Hepatocyte (in vitro differentiated cells): ENCODE measurements at regions not wholly inside any gene's neighbourhood (a gene's known extent, or its start where the extent isn't known, plus 50 kb on each side); places are given as distances from the start of the nearest gene placed in this dataset.

ENCODE experiments used
- DNase-seq: peaks from one replicate; pipeline ENCODE4 v3.0.0-alpha.2; 2016; ENCODE audit warnings: low spot score
- H2AFZ ChIP-seq: fragments of 200-600 bp; sonication (generic); 2 replicates; pipeline ENCODE4 v1.6.0; 2016; ENCODE audit warnings: antibody characterized with exemption, mild to moderate bottlenecking
- H3K27ac ChIP-seq: fragments of 200-600 bp; sonication (generic); 2 replicates; pipeline ENCODE4 v1.5.1; 2016; ENCODE audit warnings: mild to moderate bottlenecking
- H3K27me3 ChIP-seq: fragments of 200-600 bp; sonication (generic); 2 replicates; pipeline ENCODE4 v1.6.1; 2016
- H3K36me3 ChIP-seq: fragments of 200-600 bp; sonication (generic); replicated peaks from 2 replicates; pipeline ENCODE4 v1.5.1; 2016; ENCODE audit warnings: low read depth; ENCODE audit not compliant: insufficient read depth
- H3K4me1 ChIP-seq: fragments of 200-600 bp; sonication (generic); 2 replicates; pipeline ENCODE4 v1.5.1; 2016; ENCODE audit warnings: mild to moderate bottlenecking, moderate library complexity; ENCODE audit not compliant: insufficient read depth
- H3K4me2 ChIP-seq: fragments of 200-600 bp; sonication (generic); 2 replicates; pipeline ENCODE4 v1.6.0; 2016
- H3K4me3 ChIP-seq: fragments of 200-600 bp; sonication (generic); 2 replicates; pipeline ENCODE4 v1.5.1; 2016; ENCODE audit warnings: mild to moderate bottlenecking
- H3K79me2 ChIP-seq: fragments of 200-600 bp; sonication (generic); 2 replicates; pipeline ENCODE4 v1.6.0; 2017; ENCODE audit warnings: mild to moderate bottlenecking
- H3K9me2 ChIP-seq: fragments of 200-600 bp; sonication (generic); replicated peaks from 2 replicates; pipeline ENCODE4 v1.6.0; 2017; ENCODE audit warnings: mild to moderate bottlenecking; ENCODE audit not compliant: insufficient read depth
- H3K9me3 ChIP-seq: fragments of 200-600 bp; sonication (generic); 2 replicates; pipeline ENCODE4 v1.5.1; 2016; ENCODE audit warnings: low read depth, mild to moderate bottlenecking
- H4K20me1 ChIP-seq: fragments of 200-600 bp; sonication (generic); 2 replicates; pipeline ENCODE4 v1.6.0; 2016; ENCODE audit warnings: mild to moderate bottlenecking; ENCODE audit not compliant: insufficient read depth, poor library complexity, severe bottlenecking
- EZH2 ChIP-seq: fragments of 200-600 bp; sonication (generic); IDR thresholded peaks from 2 replicates; pipeline ENCODE4 v1.6.1; 2016; ENCODE audit warnings: antibody characterized with exemption, mild to moderate bottlenecking, borderline replicate concordance
- EZH2phosphoT487 ChIP-seq: fragments of 200-600 bp; sonication (generic); IDR thresholded peaks from one replicate; pipeline ENCODE4 v1.6.1; 2018; ENCODE audit warnings: antibody characterized with exemption, mild to moderate bottlenecking, low read depth, moderate library complexity; ENCODE audit not compliant: unreplicated experiment, severe bottlenecking
- WGBS: methylation state at CpG from one replicate; pipeline ENCODE4 v1.1.6; 2016; ENCODE audit warnings: low lambda C conversion rate; ENCODE audit errors: missing lambda C conversion rate; 5-methylcytosine and 5-hydroxymethylcytosine counted together
- TF ChIP-seq, protein P1 (sequence below): fragments of 200-600 bp; sonication (generic); IDR thresholded peaks from 2 replicates; pipeline ENCODE4 v1.5.1; 2016; ENCODE audit warnings: antibody characterized with exemption, mild to moderate bottlenecking; ENCODE audit not compliant: poor library complexity

DNA sequence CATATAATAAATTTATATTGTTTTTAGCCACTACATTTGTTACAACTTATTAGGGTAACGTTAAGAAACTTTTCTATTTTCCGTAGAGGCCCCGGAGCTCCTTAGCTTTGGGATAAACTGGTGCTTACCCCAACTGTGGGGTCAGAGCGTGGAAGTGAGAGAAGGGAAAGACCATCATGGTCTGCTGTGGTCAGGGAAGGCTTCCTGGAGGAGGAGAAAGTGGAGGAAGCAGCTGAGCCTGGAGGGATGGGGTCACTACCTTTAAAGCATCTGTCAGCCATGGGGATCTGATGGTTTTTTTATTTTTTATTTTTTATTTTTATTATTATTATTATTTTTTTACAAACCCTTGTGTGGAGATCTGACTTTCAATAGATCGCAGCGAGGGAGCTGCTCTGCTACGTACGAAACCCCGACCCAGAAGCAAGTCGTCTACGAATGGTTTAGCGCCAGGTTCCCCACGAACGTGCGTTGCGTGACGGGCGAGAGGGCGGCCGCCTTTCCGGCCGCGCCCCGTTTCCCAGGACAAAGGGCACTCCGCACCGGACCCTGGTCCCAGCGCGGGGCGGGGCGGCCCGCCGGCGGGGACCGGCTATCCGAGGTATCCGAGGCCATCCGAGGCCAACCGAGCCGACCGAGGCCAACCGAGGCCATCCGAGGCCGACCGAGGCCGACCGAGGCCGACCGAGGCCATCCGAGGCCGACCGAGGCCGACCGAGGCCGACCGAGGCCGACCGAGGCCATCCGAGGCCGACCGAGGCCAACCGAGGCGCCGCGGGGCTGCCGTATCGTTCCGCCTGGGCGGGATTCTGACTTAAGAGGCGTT, 1101.2 kb upstream of the TMEM132C start:
- Histone ChIP-seq H3K4me2 (peak overlapping the region; percentile 68), H4K20me1 (no peaks in the 10 kb centered on the region), H2AFZ (peak overlapping the region; percentile 36), H3K79me2 (no peaks in the 10 kb centered on the region), H3K27me3 (no peaks in the 10 kb centered on the region), H3K4me1 (no peaks in the 10 kb centered on the region), H3K36me3 (no peaks in the 10 kb centered on the region), H3K27ac (peak overlapping the region; percentile 20), H3K9me3 (no peaks in the 10 kb centered on the region), H3K9me2 (no peaks in the 10 kb centered on the region), H3K4me3 (no peak overlapping the region)
- 11% methylated on average over 66 of the region's 69 CpGs for WGBS
- DNase-seq, result peak; percentile 93
- TF ChIP-seq, protein P1, sequence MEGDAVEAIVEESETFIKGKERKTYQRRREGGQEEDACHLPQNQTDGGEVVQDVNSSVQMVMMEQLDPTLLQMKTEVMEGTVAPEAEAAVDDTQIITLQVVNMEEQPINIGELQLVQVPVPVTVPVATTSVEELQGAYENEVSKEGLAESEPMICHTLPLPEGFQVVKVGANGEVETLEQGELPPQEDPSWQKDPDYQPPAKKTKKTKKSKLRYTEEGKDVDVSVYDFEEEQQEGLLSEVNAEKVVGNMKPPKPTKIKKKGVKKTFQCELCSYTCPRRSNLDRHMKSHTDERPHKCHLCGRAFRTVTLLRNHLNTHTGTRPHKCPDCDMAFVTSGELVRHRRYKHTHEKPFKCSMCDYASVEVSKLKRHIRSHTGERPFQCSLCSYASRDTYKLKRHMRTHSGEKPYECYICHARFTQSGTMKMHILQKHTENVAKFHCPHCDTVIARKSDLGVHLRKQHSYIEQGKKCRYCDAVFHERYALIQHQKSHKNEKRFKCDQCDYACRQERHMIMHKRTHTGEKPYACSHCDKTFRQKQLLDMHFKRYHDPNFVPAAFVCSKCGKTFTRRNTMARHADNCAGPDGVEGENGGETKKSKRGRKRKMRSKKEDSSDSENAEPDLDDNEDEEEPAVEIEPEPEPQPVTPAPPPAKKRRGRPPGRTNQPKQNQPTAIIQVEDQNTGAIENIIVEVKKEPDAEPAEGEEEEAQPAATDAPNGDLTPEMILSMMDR, result no peak
- TF ChIP-seq EZH2 (no peak), EZH2phosphoT487 (no peak)

DNA sequence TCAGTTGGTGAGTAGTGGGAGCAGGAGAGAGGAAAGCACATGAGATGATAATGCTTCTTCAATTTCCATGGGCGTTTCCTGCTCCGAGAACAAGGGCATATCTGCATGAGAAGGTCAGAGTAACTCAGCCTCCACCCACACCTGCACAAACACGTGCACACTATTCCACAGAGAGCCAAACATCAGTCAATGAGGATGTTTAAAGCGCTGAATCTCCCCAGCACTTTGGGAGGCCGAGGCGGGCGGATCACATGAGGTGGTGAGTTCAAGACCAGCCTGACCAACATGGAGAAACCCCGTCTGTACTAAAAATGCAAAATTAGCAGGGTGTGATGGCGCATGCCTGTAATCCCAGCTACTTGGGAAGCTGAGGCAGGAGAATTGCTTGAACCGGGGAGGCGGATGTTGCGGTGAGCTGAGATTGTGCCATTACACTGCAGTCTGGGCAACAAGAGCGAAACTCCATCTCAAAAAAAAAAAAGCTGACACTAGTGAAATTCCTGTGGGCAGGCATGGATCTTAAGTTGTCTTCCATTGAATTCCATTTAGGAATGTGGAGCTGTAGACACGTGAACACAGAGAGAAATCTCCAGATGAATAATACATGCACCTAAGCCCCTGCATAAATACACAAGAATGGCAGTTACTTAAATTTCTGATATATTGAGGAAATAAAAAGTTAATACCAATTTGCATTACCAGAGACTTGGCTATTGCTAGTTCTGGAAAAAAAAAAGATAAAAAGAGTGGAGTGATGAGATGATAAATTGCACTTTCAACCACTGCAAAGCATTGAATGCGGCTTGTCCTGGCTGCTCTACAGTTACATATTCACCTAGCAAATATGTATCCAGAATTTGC, 1097.4 kb upstream of the TMEM132C start:
- 84% methylated on average over 15 of the region's 15 CpGs for WGBS
- Histone ChIP-seq H3K27me3 (no peaks in the 10 kb centered on the region), H3K9me2 (no peaks in the 10 kb centered on the region), H3K27ac (no peak overlapping the region), H2AFZ (no peak overlapping the region), H3K79me2 (no peaks in the 10 kb centered on the region), H3K9me3 (no peaks in the 10 kb centered on the region), H3K4me1 (no peaks in the 10 kb centered on the region), H3K4me3 (no peak overlapping the region), H3K36me3 (no peaks in the 10 kb centered on the region), H3K4me2 (no peak overlapping the region), H4K20me1 (no peaks in the 10 kb centered on the region)
- DNase-seq, result no peak
- TF ChIP-seq, protein P1, result no peak
- TF ChIP-seq EZH2, result no peak
- no peak for TF ChIP-seq EZH2phosphoT487

DNA sequence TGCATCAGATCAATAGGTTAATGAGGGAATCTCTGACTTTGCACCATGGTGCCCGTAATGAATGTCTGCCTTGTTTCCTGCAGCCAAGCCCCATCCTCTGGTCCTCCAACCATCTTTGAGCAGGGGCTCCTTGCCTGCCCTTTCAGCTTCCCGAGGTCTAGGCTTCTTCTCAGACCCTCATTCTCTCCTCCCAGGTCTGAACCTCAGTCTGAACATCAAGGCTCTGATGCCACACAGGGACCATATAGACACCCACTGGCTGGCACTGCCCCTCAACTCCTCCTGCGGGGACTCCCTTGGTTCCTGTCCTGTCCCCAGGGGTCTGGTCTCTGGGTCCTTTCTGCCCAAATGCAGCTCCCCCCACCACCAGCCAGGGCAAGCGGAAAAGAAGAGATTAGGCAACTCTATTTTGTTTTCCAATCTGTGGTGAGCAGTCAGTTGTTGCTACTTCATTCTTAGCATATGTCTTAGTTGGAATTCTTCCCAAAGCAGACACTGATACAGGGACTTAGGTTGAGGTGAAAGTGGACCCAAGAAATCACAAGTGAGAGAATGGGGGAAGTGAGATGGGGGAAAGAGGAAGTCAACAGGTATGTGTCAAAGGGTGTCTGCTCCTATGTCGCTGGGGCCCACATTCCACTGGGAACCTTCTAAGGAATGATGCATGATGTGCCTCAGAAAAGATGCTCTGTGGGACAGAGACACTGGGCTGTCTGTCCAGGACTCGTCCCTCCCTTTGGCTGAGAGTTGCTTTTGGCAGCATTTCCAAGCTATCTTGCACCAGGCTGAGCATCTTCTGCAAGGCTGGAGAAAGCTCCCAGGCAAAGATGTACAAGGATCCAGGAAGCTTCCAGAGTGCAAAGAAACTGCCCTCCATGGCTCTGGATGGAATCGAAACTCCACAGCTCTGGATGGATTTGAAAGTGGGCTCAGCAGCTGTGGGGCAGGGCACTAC, 1096.5 kb upstream of the TMEM132C start:
- H2AFZ ChIP-seq, result no peak overlapping the region
- no peak overlapping the region for H3K4me2 ChIP-seq
- no peaks in the 10 kb centered on the region for H3K9me3 ChIP-seq
- H3K27ac ChIP-seq, result no peak overlapping the region
- H3K79me2 ChIP-seq, result no peaks in the 10 kb centered on the region
- no peaks in the 10 kb centered on the region for H4K20me1 ChIP-seq
- no peak for TF ChIP-seq EZH2phosphoT487
- TF ChIP-seq, protein P1, result no peak
- TF ChIP-seq EZH2, result no peak
- no peaks in the 10 kb centered on the region for H3K27me3 ChIP-seq
- no peaks in the 10 kb centered on the region for H3K36me3 ChIP-seq
- H3K4me1 ChIP-seq, result no peaks in the 10 kb centered on the region
- DNase-seq, result no peak
- no peak overlapping the region for H3K4me3 ChIP-seq
- WGBS, result 68% methylated on average over 7 of the region's 7 CpGs
- H3K9me2 ChIP-seq, result no peaks in the 10 kb centered on the region
